ENCODE measurements at regions not wholly inside any gene's neighbourhood (a gene's known extent, or its start where the extent isn't known, plus 50 kb on each side); places are given as distances from the start of the nearest gene placed in this dataset.
A peak's percentile ranks its signal among the peaks of the same experiment; 100 is the strongest.
"Not testable (repeated sequence)": the region's sequence is repeated elsewhere in the genome, so short reads cannot be mapped to it uniquely, and the experiment has no call there.

- peak; percentile 11 for DNase-seq (ENCODE audit: low read depth)
- H3K4me3 ChIP-seq (ENCODE audit: low read depth, low read length), result peak overlapping the region; percentile 12
- TF ChIP-seq CTCF (IDR thresholded peaks at IDR 0.05; ENCODE audit: insufficient read depth, low read depth, low read length), result no peak
Measured at GRCh38 chr4:59553063-59553720, 1646.9 kb upstream of the ADGRL3 start.

DNA sequence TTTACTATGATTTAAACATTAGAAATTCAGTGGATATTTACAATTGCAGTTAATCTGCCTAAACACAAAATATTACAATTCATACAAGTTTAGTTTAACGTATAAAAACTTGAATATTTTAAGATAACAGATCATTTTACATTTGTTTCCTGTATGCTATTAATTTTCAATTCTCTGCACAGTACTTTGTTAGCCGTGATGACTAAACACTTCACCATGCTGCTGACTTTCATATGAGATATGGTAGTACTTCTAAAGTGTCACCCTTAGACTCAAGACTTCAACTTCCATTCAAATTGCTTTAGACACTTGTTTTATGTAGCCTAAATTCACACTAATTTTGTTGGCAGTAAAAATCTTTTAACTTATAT lies 1646.4 kb upstream of the ADGRL3 start:
- DNase-seq (ENCODE audit: low read depth), result peak; percentile 13
- peak overlapping the region; percentile 12 for H3K4me3 ChIP-seq (ENCODE audit: low read depth, low read length)
- TF ChIP-seq CTCF (IDR thresholded peaks at IDR 0.05; ENCODE audit: insufficient read depth, low read depth, low read length), result no peak

GRCh38 chr4:59556191-59556590 lies 1643.9 kb upstream of the ADGRL3 start:
- DNase-seq (ENCODE audit: low read depth); H3K4me3 ChIP-seq (ENCODE audit: low read depth, low read length): not testable (repeated sequence)

DNA sequence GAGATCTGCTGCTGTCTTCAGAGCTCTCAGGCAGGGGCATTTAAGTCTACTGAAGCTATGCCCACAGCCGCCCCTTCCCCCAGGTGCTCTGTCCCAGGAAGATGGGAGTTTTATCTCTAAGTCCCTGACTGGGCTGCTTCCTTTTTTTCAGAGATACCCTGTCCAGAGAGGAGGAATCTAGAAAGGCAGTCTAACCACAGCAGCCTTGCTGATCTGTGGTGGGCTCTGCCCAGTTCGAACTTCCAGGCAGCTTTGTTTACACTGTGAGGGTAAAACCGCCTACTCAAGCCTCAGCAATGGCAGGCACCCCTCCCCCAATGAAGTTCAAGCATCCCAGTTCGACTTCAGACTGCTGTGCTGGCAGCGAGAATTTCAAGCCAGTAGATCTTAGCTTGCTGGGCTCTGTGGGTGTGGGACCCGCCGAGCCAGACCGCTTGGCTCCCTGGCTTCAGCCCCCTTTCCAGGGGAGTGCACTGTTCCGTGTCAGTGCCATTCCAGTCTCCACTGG lies 1639.9 kb upstream of the ADGRL3 start:
- DNase-seq (ENCODE audit: low read depth); H3K4me3 ChIP-seq (ENCODE audit: low read depth, low read length): not testable (repeated sequence)

GRCh38 chr4:59565836-59566235 lies 1634.3 kb upstream of the ADGRL3 start:
- DNase-seq (ENCODE audit: low read depth), result no peak
- no peak overlapping the region for H3K4me3 ChIP-seq (ENCODE audit: low read depth, low read length)
- TF ChIP-seq CTCF (IDR thresholded peaks at IDR 0.05; ENCODE audit: insufficient read depth, low read depth, low read length), result no peak

GRCh38 chr4:59570860-59571476 lies 1629.2 kb upstream of the ADGRL3 start:
- DNase-seq (ENCODE audit: low read depth), result no peak
- TF ChIP-seq CTCF (IDR thresholded peaks at IDR 0.05; ENCODE audit: insufficient read depth, low read depth, low read length), result no peak
- H3K4me3 ChIP-seq (ENCODE audit: low read depth, low read length), result no peak overlapping the region

GRCh38 chr4:59571805-59572430 lies 1628.2 kb upstream of the ADGRL3 start:
- TF ChIP-seq CTCF (IDR thresholded peaks at IDR 0.05; ENCODE audit: insufficient read depth, low read depth, low read length), result no peak

More at GRCh38 chr4:59571805-59572430, 1628.2 kb upstream of the ADGRL3 start:
- DNase-seq (ENCODE audit: low read depth), result no peak
- H3K4me3 ChIP-seq (ENCODE audit: low read depth, low read length), result no peak overlapping the region

Measured in fibroblast of villous mesenchyme (primary cell).